SU-DHL-6 (cell line): ENCODE measurements at regions not wholly inside any gene's neighbourhood (a gene's known extent, or its start where the extent isn't known, plus 50 kb on each side); places are given as distances from the start of the nearest gene placed in this dataset.

Experiments used
- H2AFZ ChIP-seq: fragments of 200-600 bp; sonication (generic); 2 replicates; pipeline ENCODE4 v1.6.1; 2014; ENCODE audit warnings: low read depth, mild to moderate bottlenecking, moderate library complexity, mixed read lengths, antibody characterized with exemption, low read length; ENCODE audit not compliant: severe bottlenecking
- H3F3A ChIP-seq: fragments of 200-600 bp; shearing (Covaris generic); 2 replicates; pipeline ENCODE4 v1.6.0; 2016; ENCODE audit warnings: antibody characterized with exemption, mild to moderate bottlenecking; ENCODE audit not compliant: insufficient read depth
- H3K27ac ChIP-seq: fragments of 200-600 bp; sonication (generic); 2 replicates; pipeline ENCODE4 v1.5.1; 2016; ENCODE audit warnings: low read depth, mild to moderate bottlenecking, low read length, moderate library complexity, mixed read lengths
- H3K27me3 ChIP-seq: fragments of 200-600 bp; sonication (generic), shearing (Covaris generic); 2 replicates; pipeline ENCODE4 v1.6.0; 2014; ENCODE audit warnings: mild to moderate bottlenecking, low read length
- H3K36me3 ChIP-seq: fragments of 200-600 bp; sonication (generic); 2 replicates; pipeline ENCODE4 v1.6.1; 2014; ENCODE audit warnings: mild to moderate bottlenecking, low read length, mixed read lengths
- H3K4me2 ChIP-seq: fragments of 300-600, 200-600 bp; shearing (Covaris generic), sonication (generic); 2 replicates; pipeline ENCODE4 v1.6.0; 2014; ENCODE audit warnings: low read length, low read depth, mild to moderate bottlenecking; ENCODE audit not compliant: poor library complexity, severe bottlenecking
- H3K4me3 ChIP-seq: fragments of 200-600 bp; sonication (generic); 2 replicates; pipeline ENCODE4 v1.5.1; 2014; ENCODE audit warnings: antibody characterized with exemption, low read length, mild to moderate bottlenecking, mixed read lengths; ENCODE audit not compliant: insufficient read depth, poor library complexity, severe bottlenecking
- H3K79me2 ChIP-seq: fragments of 200-600 bp; sonication (generic); 2 replicates; pipeline ENCODE4 v1.6.1; 2014; ENCODE audit warnings: mild to moderate bottlenecking, low read length, moderate library complexity; ENCODE audit not compliant: insufficient read depth
- H3K9ac ChIP-seq: fragments of 200-600 bp; sonication (generic); 2 replicates; pipeline ENCODE4 v1.7.0; 2014; ENCODE audit warnings: mild to moderate bottlenecking, low read length
- H3K9me2 ChIP-seq: fragments of 200-600 bp; sonication (generic); replicated peaks from 2 replicates; pipeline ENCODE4 v1.6.1; 2014; ENCODE audit warnings: low read length; ENCODE audit not compliant: insufficient read depth
- H3K9me3 ChIP-seq: fragments of 200-600 bp; sonication (generic); 2 replicates; pipeline ENCODE4 v1.6.1; 2014; ENCODE audit warnings: low read length, mixed read lengths; ENCODE audit not compliant: insufficient read depth
- H4K20me1 ChIP-seq: fragments of 200-600 bp; sonication (generic); 2 replicates; pipeline ENCODE4 v1.6.1; 2014; ENCODE audit warnings: low read depth, mild to moderate bottlenecking, antibody characterized with exemption, low read length, moderate library complexity, mixed read lengths
- EZH2phosphoT487 ChIP-seq: fragments of 200-600 bp; sonication (generic), shearing (Covaris generic); conservative IDR thresholded peaks from 2 replicates; pipeline ENCODE4 v1.6.1; 2018; ENCODE audit warnings: mild to moderate bottlenecking, antibody characterized with exemption, low read length, moderate library complexity, mixed read lengths
- TF ChIP-seq, protein P1 (sequence below): fragments of 200-600 bp; sonication (generic); IDR thresholded peaks from one replicate; pipeline ENCODE4 v1.5.1; 2017; ENCODE audit warnings: antibody characterized with exemption, mild to moderate bottlenecking, low read length, moderate library complexity; ENCODE audit not compliant: insufficient read depth, poor library complexity, severe bottlenecking

DNA sequence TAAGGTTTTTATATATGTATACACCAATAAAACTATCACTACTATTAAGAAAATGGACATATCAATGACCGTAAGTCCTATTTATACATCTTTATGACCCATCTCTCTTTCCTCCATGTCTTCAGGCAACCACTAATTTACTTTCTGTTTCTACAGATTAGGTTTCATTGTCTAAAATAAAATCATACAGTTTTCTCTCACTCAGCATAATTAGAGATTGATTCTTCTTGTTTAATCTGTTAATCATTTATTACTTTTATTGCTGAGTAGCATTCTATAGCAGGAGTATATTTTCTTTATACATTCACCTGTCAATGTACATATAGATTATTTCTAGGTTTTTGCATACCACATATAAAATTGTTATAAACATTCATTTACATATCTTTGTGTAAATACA is 388.0 kb downstream of the RFPL4B start:
- H3K9ac ChIP-seq = no peak overlapping the region
- H4K20me1 ChIP-seq = no peaks in the 10 kb centered on the region
- no peaks in the 10 kb centered on the region for H3K9me2 ChIP-seq
- no peaks in the 10 kb centered on the region for H3F3A ChIP-seq
- no peaks in the 10 kb centered on the region for H3K79me2 ChIP-seq
- TF ChIP-seq, protein P1, sequence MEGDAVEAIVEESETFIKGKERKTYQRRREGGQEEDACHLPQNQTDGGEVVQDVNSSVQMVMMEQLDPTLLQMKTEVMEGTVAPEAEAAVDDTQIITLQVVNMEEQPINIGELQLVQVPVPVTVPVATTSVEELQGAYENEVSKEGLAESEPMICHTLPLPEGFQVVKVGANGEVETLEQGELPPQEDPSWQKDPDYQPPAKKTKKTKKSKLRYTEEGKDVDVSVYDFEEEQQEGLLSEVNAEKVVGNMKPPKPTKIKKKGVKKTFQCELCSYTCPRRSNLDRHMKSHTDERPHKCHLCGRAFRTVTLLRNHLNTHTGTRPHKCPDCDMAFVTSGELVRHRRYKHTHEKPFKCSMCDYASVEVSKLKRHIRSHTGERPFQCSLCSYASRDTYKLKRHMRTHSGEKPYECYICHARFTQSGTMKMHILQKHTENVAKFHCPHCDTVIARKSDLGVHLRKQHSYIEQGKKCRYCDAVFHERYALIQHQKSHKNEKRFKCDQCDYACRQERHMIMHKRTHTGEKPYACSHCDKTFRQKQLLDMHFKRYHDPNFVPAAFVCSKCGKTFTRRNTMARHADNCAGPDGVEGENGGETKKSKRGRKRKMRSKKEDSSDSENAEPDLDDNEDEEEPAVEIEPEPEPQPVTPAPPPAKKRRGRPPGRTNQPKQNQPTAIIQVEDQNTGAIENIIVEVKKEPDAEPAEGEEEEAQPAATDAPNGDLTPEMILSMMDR = no peak
- TF ChIP-seq EZH2phosphoT487 = no peak
- no peak overlapping the region for H3K4me3 ChIP-seq
- H3K4me2 ChIP-seq = no peak overlapping the region
- H3K36me3 ChIP-seq = no peaks in the 10 kb centered on the region
- no peak overlapping the region for H2AFZ ChIP-seq
- no peaks in the 10 kb centered on the region for H3K9me3 ChIP-seq
- no peaks in the 10 kb centered on the region for H3K27me3 ChIP-seq
- H3K27ac ChIP-seq = no peak overlapping the region

DNA sequence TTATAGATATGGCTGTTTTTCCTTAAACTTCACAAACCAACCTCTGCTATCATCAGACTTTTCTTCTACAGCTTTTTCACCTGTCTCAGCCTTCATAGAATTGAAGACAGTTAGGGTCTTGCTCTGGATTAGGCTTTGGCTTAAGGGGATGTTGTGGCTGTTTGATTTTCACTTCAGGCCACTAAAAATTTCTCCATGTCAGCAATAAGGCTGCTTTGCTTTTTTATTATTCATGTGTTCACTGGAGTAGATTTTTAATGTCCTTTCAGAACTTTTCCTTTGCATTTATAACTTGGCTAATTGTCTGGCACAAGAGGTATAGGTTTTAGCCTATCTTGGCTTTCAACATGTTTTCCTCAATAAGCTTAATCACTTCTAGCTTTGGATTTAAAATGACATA is 392.6 kb downstream of the RFPL4B start:
- Histone ChIP-seq H4K20me1 (no peaks in the 10 kb centered on the region), H3K36me3 (no peaks in the 10 kb centered on the region), H3K79me2 (no peaks in the 10 kb centered on the region), H3K4me3 (no peak overlapping the region), H3F3A (no peaks in the 10 kb centered on the region), H3K9me3 (no peaks in the 10 kb centered on the region), H3K4me2 (no peak overlapping the region), H3K27ac (no peak overlapping the region), H2AFZ (no peak overlapping the region), H3K27me3 (no peaks in the 10 kb centered on the region), H3K9ac (no peak overlapping the region), H3K9me2 (no peaks in the 10 kb centered on the region)
- no peak for TF ChIP-seq EZH2phosphoT487
- TF ChIP-seq, protein P1 = no peak

DNA sequence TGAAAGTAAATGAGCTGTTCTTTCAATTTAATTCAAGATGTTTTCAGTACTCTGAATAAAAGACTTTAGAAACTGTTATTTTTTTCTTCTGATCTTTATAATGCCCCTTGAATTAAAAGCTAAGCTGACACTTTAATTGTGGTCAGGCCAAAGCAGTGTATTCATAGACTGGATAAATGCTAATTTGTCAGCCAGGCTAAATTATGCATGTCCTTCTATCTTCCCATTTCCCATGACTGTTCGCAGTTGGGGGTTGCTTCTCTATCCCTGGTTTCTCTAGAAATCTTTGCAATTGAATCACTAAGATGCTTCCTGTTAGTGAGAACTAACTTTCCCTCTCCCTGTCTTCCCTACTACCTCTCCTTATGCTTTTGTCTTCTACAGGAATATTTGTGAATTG is 396.2 kb downstream of the RFPL4B start:
- Histone ChIP-seq H3K4me3 (no peak overlapping the region), H3K27me3 (no peaks in the 10 kb centered on the region), H4K20me1 (no peaks in the 10 kb centered on the region), H3K27ac (no peak overlapping the region), H2AFZ (no peak overlapping the region), H3K4me2 (no peak overlapping the region), H3K9me2 (no peaks in the 10 kb centered on the region), H3K9me3 (no peaks in the 10 kb centered on the region), H3K36me3 (no peaks in the 10 kb centered on the region), H3K9ac (no peak overlapping the region), H3F3A (no peaks in the 10 kb centered on the region), H3K79me2 (no peaks in the 10 kb centered on the region)
- no peak for TF ChIP-seq EZH2phosphoT487
- TF ChIP-seq, protein P1 = no peak
